Esophagus (tissue), 2 donors: ENCODE measurements at regions not wholly inside any gene's neighbourhood (a gene's known extent, or its start where the extent isn't known, plus 50 kb on each side); places are given as distances from the start of the nearest gene placed in this dataset.

Experiments
- H3K27ac ChIP-seq, 2 donors: one replicate each; pipeline ENCODE4 v1.5.1; 2013; ENCODE audit warnings: low read depth in 2 of 2, mild to moderate bottlenecking in 2 of 2, inconsistent platforms in 1 of 2, low read length in 1 of 2, moderate library complexity in 1 of 2
- H3K27me3 ChIP-seq, 2 donors: one replicate each; pipeline ENCODE4 v1.6.1; 2013; ENCODE audit warnings: low read length in 2 of 2, control low read depth in 1 of 2, mild to moderate bottlenecking in 1 of 2; ENCODE audit not compliant: insufficient read depth in 2 of 2, control insufficient read depth in 1 of 2
- H3K36me3 ChIP-seq, 2 donors: one replicate each; pipeline ENCODE4 v1.6.1; 2013; ENCODE audit warnings: low read length in 1 of 2; ENCODE audit not compliant: control insufficient read depth in 2 of 2, insufficient read depth in 2 of 2
- H3K4me1 ChIP-seq, 2 donors: one replicate each; pipeline ENCODE4 v1.6.1; 2013; ENCODE audit warnings: low read length in 1 of 2; ENCODE audit not compliant: control insufficient read depth in 2 of 2, insufficient read depth in 2 of 2
- H3K4me3 ChIP-seq, 2 donors: one replicate each; pipeline ENCODE4 v1.5.1; 2013; ENCODE audit warnings: low read length in 2 of 2, mild to moderate bottlenecking in 2 of 2, low read depth in 1 of 2, moderate library complexity in 1 of 2
- H3K9me3 ChIP-seq, 2 donors: one replicate each; pipeline ENCODE4 v1.6.1; 2013; ENCODE audit warnings: mild to moderate bottlenecking in 2 of 2, low read depth in 1 of 2, low read length in 1 of 2, moderate library complexity in 1 of 2; ENCODE audit not compliant: control insufficient read depth in 2 of 2, insufficient read depth in 1 of 2
- WGBS, 2 donors: extraction: QIAGEN DNeasy Blood & Tissue Kit; methylation state at CpG; one replicate each; pipeline ENCODE4 v1.1.7; 2013; 5-methylcytosine and 5-hydroxymethylcytosine counted together
- donor health status: healthy with polysubstance abuse.
- donor health status: Bipolar disorder and iron deficiency.

GRCh38 chr10:3548702-3549101 lies 236.3 kb downstream of the KLF6 start:
- Histone ChIP-seq H3K36me3 (no peaks in the 10 kb centered on the region), H3K9me3 (no peaks in the 10 kb centered on the region), H3K27me3 (no peaks in the 10 kb centered on the region), H3K4me1 (no peaks in the 10 kb centered on the region), H3K4me3 (no peak overlapping the region), H3K27ac (no peak overlapping the region)
- 97 to 98% methylated on average over 1 of the region's 1 CpG for WGBS, 2 donors

- Histone ChIP-seq H3K27ac (no peak overlapping the region), H3K9me3 (no peaks in the 10 kb centered on the region), H3K4me1 (no peaks in the 10 kb centered on the region), H3K4me3 (no peak overlapping the region), H3K27me3 (no peaks in the 10 kb centered on the region), H3K36me3 (no peaks in the 10 kb centered on the region)
- 73 to 78% methylated on average over 7 of the region's 7 CpGs for WGBS, 2 donors
Measured at GRCh38 chr10:3548076-3548475, 236.9 kb downstream of the KLF6 start.

GRCh38 chr10:3544561-3544960 lies 240.4 kb downstream of the KLF6 start:
- no peak overlapping the region for H3K27ac ChIP-seq
- 87 to 92% methylated on average over 4 of the region's 4 CpGs for WGBS, 2 donors
- H3K4me1 ChIP-seq = peaks cover 4 to 5% of the 10 kb centered on the region in 2 donors
- H3K27me3 ChIP-seq = no peaks in the 10 kb centered on the region
- no peaks in the 10 kb centered on the region for H3K36me3 ChIP-seq
- no peak overlapping the region for H3K4me3 ChIP-seq
- no peaks in the 10 kb centered on the region for H3K9me3 ChIP-seq

- WGBS, 2 donors = 33 to 55% methylated on average over 5 of the region's 5 CpGs
- Histone ChIP-seq H3K4me1 (peaks cover 5 to 14% of the 10 kb centered on the region in 2 donors), H3K27me3 (no peaks in the 10 kb centered on the region), H3K36me3 (no peaks in the 10 kb centered on the region), H3K27ac (peak overlapping the region; percentile 67 to 91), H3K4me3 (no peak overlapping the region), H3K9me3 (no peaks in the 10 kb centered on the region)
Measured at GRCh38 chr10:3542185-3542611, 242.8 kb downstream of the KLF6 start.

- WGBS, 2 donors = 89 to 95% methylated on average over 20 of the region's 20 CpGs
- H3K27ac ChIP-seq = peak overlapping the region; percentile 62 to 69
Measured at GRCh38 chr10:3539696-3540383, 245.2 kb downstream of the KLF6 start.

GRCh38 chr10:3538656-3539531 lies 246.1 kb downstream of the KLF6 start:
- H3K9me3 ChIP-seq = no peaks in the 10 kb centered on the region
- peaks cover 5 to 14% of the 10 kb centered on the region in 2 donors for H3K4me1 ChIP-seq
- WGBS, 2 donors = 59 to 61% methylated on average over 25 of the region's 25 CpGs
- H3K36me3 ChIP-seq = no peaks in the 10 kb centered on the region
- H3K27me3 ChIP-seq = no peaks in the 10 kb centered on the region
- H3K4me3 ChIP-seq = no peak overlapping the region
- H3K27ac ChIP-seq = peak overlapping the region; percentile 62 to 83

More at GRCh38 chr10:3539696-3540383, 245.2 kb downstream of the KLF6 start:
- Histone ChIP-seq H3K4me3 (no peak overlapping the region), H3K4me1 (peaks cover 5 to 14% of the 10 kb centered on the region in 2 donors), H3K27me3 (no peaks in the 10 kb centered on the region), H3K36me3 (no peaks in the 10 kb centered on the region), H3K9me3 (no peaks in the 10 kb centered on the region)

GRCh38 chr10:3538291-3538655 lies 246.7 kb downstream of the KLF6 start:
- Histone ChIP-seq H3K9me3 (no peaks in the 10 kb centered on the region), H3K4me1 (peaks cover 7 to 14% of the 10 kb centered on the region in 2 donors), H3K4me3 (no peak overlapping the region), H3K27me3 (no peaks in the 10 kb centered on the region), H3K36me3 (no peaks in the 10 kb centered on the region), H3K27ac (no peak overlapping the region)
- 56 to 62% methylated on average over 6 of the region's 6 CpGs for WGBS, 2 donors

GRCh38 chr10:3537518-3537917 lies 247.5 kb downstream of the KLF6 start:
- peaks cover 5 to 15% of the 10 kb centered on the region in 2 donors for H3K4me1 ChIP-seq
- 89 to 90% methylated on average over 3 of the region's 3 CpGs for WGBS, 2 donors
- H3K27ac ChIP-seq = no peak overlapping the region

GRCh38 chr10:3535001-3535400 lies 250.0 kb downstream of the KLF6 start:
- Histone ChIP-seq H3K27me3 (no peaks in the 10 kb centered on the region), H3K9me3 (no peaks in the 10 kb centered on the region), H3K27ac (no peak overlapping the region), H3K4me3 (no peak overlapping the region), H3K4me1 (peaks cover 2 to 16% of the 10 kb centered on the region in 2 donors), H3K36me3 (no peaks in the 10 kb centered on the region)
- WGBS, 2 donors = 92 to 93% methylated on average over 7 of the region's 7 CpGs

More at GRCh38 chr10:3537518-3537917, 247.5 kb downstream of the KLF6 start:
- Histone ChIP-seq H3K36me3 (no peaks in the 10 kb centered on the region), H3K9me3 (no peaks in the 10 kb centered on the region), H3K27me3 (no peaks in the 10 kb centered on the region), H3K4me3 (no peak overlapping the region)
